ELF-1 (cell line): ENCODE measurements at regions not wholly inside any gene's neighbourhood (a gene's known extent, or its start where the extent isn't known, plus 50 kb on each side); places are given as distances from the start of the nearest gene placed in this dataset.

Experiments used
- DNase-seq: peaks from one replicate; pipeline ENCODE4 v3.0.0-alpha.2; 2016; ENCODE audit warnings: low read depth, low spot score

DNA sequence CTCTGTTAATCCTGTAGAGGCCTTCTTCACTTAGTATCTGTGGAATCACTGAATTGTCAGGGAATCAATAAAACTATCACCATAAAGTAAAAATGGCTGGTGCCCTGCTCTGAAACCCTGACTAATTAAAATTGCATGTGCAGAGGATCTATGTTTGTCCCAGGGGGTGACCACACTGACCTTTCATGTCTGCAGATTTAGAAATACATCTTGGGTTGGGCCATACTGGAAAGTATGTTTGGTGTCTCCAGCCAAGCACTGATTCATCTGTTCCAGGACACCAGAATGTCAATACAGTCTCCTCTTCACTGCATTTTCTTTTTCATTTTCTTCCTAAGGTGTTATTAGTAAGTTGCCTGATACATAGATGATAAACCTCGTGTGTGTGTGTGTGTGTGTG lies 490.9 kb upstream of the INTU start:
- no peak for DNase-seq

DNA sequence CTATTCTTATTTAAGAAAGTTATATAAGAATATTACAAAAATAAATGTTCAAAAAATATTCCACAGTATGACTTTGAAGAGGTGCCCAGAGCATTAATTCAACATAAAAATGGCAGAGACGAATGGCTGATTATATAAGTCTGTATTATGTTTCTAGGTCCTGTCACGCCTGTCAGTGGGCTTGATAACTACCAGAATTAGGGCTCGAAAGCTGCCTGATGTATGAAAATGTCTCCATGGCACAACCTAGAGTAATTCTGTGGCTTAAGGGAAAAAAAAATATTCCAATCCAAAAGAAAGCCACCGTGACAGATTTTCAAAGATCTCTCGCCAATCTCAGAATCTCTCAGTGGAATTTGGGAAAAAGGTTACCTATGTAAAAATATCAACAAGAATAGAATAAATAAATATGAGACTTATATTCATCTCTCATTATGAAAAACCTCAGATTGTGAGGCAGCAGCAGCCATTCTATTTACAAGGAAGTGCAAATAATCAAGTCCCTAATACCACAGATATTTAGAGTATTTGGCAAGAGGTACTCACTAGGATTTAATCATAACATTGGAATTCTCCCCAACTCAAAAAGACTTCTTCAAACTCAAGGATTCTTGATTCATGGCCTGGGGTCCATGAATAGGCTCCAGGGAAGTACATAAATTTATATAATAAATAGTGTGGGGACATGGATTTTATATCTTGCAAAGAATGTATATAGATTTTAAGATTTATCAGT lies 489.1 kb upstream of the INTU start:
- no peak for DNase-seq

DNA sequence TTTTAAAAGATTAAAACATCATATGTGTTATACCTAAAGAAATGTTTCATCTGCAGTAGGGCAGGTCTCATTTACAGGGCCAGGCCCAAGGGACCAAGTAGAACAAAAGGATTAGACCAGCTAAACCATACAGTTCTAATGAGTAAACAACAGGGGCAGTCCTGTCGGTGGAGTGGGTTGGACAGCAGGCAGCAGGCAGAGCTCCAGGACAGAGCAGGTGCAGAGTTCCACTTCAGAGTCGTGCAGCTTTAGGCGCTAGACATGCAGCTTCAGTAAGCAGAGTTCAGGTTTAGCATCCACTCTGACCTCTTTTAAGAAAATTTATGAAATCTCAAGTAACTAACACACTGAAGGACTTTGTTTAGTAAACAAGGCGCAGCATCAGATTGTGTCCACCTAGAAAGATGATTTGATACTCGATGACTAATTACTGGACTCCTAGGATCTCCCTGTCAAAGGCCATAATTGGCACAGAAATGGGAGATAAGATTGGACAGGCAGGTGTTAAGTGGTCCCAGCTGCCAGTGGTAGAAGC lies 487.7 kb upstream of the INTU start:
- DNase-seq, result no peak

DNA sequence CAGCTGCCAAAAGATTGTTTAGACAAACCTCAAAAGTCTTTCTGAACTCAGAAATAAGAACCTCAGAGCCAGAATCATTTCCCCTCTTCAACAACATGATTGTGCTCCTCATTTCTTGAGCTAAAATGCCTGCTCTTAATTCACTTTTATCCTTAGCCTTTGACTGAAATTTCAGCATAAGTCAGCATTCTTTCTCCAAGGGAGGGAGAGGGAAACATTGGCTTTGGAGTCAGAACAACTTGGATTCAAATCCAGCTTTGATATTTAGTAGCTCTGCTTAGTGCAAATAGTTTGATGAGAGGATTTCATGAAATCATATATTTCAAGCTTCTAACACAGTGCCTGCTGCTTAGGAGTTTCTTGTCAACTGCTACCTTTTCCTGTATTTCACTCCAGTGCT lies 484.6 kb upstream of the INTU start:
- DNase-seq, result no peak

DNA sequence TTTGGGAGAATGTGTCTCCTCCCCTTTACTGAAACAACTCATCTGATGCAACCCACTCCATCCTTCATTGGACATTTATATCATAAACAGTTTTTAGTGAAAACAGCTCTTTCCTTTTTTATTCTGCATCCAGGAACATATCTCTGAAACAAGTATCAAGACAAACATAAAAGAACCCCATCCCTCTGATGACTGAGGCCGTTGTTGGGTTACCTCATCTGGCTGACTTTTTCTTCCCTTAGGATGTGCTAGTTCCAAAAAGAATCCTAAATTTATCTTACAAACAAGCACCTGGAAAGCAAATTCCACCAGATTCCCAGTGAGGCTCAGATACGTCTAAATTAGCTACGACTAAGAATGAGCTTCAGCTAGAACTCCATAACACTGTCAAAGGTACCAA lies 483.7 kb upstream of the INTU start:
- no peak for DNase-seq

DNA sequence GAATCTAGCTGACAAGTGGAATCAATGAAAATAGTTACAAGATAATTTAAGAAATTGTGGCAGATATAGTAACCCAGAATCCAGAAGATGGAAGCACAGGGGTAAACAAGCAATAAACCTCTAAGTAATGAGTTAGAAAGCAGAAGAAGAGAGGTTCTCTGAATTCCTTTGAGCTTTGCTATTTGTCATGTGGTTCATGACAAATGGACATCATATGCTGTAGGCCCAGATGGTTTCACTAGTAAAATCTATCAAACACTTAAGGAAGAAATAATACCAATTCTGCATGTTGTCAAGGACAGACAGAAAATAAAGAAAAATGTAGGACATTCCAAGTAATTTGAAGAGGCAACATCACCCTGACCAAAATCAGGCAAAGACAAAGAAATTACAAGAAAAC lies 480.8 kb upstream of the INTU start:
- DNase-seq, result no peak

DNA sequence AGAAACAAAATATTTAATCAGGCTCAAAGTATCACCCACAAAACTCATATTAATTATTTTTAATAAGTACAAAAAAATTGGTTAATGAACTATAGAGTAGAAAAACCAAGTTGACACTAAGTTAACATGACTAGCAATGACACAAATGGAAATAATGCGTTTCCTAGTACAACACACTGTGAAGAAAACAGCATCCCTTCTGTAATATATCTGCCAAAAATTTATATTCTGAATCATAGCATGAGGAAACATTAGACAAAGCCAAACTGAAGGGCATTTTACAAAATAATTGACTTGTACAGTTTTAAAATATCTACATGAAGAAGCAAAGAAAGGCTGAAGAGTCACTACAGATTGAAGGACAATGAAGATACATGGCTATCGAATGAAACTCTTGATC lies 477.6 kb upstream of the INTU start:
- DNase-seq, result no peak

DNA sequence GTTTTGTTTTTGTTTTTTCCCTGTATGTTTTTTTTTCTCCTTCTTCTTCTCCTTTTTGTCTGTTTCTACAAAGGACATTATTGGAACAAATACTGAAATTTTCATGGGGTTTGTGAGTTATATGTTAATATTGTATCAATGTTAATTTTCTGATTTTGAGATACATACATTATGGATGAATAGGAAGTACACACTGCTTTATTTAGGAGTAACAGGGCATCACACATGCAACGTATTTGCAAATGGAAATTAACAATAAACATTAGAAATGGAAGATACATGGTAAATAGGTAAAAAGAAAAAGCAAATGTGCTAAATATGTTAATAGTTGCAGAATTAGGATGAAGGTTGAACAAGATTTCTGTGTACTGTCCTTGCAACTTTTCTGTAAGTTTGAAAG lies 477.2 kb upstream of the INTU start:
- DNase-seq, result no peak

DNA sequence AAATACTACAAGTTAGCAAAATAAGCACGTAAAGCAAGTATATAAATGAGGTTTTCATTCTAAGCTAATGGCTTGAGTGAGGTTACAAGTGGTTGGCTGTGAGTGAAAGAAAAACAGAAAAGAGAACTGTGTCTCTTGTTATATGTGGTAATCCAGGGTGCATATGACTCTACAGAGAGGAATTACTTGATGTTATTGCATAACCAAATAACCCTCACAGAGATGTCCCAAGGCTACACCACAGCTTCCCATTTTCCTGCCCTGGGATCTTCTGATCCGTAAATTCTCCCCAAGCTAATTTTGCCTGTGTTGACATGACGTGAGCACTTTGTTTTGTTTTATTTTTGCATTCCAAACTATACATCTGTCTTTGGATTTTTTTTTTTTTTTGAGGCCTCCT lies 470.0 kb upstream of the INTU start:
- no peak for DNase-seq

DNA sequence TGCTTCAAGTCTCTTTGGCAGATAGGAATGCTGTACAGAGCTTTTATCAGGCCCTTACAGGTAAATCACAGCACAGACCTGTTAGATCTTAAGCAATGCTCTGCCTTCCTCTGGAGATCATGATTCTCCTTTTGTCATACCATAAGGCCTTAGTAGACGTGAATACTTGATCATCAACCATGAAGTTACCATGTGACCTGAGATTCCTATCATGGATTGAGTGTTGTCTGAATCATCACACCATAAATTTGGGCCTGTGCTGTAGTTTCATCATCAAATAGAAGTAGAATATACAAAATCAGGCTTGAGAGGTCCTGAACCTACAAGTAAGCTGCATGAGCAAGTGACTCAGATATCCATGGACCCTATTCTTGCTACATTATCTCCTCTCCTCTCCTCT lies 466.8 kb upstream of the INTU start:
- DNase-seq, result no peak

DNA sequence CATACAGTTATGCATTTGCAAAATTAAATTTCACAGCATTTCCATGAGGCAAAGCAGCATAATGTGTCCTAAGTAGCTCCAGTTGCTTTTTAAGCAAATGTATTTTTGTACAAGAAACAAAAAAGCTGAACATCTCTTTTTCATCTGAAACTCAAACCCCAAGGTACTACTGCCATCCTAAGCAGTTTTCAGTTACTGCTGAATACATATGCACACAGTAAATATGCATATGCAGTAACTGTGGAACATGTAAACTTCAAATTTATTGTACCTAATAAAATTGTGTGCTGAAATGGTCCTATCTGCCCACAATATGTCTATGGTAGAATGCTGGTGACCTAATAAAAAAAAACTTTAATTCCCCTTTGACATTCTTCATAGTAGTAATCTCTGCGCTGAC lies 458.6 kb upstream of the INTU start:
- no peak for DNase-seq

DNA sequence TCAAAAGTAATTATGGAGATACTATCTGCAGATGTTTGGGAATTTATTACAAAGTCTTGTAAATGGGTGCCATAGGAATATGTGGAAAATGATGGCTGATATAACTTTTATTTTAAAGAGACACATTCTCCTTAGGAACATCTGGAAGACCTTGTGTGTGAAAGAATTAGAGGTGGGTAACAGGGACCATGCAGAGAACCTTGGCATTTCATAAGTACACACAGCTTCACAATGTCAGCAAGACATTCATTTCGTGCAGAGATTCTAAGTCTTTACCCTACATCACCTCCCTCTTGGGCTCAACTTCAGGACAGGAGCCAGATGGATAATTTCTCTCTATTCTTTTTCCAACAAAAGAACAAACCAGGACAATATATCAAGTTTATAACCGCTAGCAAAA lies 458.1 kb upstream of the INTU start:
- no peak for DNase-seq

DNA sequence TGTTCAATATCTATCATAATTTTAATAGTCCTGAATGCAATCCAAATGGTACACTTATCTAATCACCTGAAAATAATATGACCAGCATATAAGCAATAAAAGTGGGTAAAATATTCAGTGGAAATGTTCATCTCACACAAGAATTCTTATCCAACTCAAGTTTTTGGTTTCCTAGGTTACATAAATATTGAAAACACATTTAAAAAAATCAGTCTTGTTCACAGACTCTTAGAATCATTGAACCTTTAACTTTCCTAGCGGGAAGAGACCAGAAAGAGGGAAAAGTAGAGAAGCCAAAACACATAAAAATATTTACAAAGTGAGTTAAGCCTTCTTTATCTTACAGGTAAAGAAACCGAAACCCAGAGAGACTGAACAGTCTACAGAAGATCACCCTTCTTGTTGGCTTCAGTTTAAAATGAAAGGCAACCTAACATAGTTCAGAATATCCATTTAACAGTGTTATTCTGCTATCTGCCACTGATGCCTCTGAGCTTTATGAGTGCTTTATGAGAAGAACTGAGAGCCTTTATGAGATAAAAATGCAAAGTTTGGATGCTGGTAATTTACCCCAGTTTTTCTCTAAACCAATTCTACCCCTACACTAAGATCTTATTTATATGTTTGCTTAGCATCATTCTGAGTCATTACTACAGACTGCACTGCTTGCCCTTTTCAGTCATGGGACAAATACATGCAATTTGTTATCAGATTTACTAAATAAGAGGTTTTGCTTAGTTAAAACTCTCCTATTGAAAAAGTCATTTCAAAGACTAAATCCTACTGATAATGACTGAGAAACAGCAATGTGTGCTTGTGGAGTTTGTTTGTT lies 453.3 kb upstream of the INTU start:
- DNase-seq, result no peak

DNA sequence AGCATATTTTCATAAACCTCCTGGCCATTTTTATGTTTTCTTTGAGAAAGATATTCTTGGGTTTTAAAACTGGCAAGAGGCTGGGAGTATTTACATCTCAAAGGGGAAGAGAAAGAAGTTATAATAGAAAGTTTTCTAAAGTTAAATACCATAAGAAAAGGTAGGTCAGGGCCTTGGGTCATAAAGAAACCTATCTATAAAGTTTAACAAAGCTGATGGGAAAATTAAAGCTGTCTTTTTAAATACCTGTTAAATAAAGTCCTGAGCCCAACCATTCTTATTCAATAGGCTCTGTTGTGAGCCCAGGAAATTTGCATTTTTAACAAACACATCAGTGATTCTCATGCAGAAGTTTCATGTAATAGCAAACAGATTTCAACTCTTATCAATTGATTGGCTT lies 451.8 kb upstream of the INTU start:
- DNase-seq, result no peak

DNA sequence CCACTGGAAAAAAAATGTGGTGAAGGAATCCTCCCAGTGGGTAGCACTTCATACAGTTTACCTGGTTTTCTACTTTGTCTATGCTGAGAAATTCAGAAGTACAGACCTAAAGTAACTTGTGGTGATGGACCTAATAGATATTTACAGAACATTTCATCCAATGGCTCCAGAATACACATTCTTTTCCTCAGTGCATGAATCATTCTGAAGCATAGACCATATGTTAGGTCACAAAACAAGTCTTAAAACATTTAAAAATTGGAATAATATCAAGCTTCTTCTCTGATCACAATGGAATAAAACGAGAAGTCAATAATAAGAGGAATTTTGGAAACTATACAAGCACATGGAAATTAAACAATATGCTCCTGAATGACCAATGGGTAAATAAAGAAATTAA lies 450.1 kb upstream of the INTU start:
- no peak for DNase-seq

DNA sequence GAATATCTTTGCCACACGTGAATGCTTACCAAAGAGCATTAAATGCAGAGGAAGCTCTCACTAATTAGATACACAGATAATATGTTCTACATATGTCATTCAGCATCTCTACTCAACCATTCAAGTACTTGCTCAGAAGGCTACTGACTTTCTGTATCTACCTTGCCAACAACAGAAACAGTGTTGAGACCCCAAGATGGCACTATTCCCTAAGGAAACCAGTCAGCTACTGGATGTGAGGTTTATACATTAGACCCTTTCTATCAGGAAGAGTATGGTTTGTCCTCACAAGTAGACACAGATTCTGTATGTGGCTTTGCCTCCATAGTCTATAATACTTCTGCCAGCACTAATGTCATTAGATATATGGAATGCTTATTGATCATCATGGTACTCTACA lies 443.9 kb upstream of the INTU start:
- no peak for DNase-seq

DNA sequence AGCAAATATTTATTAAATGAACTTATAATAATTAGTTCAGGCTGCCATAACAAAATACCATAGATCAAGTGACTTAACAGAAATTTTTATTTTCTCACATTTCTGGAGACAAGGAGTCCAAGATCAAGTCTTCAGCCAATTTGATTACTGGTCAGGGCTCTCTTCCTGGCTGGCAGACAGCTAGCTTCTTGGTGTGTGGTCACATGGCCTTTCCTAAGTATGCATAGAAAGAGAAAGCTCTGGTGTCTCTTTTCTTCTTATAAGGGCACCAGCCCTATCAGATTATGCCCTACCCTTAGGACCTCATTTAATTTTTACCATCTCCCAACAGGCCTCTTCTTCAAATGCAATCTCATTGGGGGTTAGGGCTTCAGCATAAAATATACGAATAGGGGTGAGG lies 438.5 kb upstream of the INTU start:
- no peak for DNase-seq

DNA sequence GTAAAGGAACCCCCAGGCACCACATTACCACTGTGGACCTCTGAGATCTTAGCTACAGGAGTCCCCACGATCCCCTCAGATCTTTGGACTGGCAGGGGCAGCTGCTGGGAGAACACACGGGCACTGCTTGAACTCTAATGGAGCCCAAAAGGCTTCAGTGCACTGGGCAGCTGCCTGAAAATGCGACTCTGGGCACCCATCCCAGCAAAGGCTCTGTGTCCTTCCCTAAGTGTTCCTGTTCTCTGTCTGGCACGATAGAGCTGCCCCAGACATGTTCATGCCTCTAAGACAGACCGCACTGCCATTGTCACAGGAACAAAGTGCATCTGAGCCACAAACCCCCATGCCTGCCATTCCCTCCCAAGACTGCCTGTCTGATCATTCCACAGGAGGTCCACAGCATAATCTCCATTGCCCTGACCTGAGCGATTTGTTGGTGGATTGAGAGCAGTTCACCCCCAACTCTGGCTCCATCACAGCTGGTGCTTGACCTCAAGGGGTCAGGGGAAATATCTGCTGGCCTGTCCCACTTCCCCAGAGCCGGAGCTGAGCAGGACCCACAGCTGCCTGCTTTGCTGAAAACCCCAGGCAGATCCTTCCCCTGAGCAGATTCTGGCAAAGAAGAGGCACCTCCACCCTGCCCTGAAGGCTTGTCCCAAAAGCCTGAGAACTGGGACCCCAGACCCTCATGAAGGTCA lies 436.0 kb upstream of the INTU start:
- DNase-seq, result no peak

DNA sequence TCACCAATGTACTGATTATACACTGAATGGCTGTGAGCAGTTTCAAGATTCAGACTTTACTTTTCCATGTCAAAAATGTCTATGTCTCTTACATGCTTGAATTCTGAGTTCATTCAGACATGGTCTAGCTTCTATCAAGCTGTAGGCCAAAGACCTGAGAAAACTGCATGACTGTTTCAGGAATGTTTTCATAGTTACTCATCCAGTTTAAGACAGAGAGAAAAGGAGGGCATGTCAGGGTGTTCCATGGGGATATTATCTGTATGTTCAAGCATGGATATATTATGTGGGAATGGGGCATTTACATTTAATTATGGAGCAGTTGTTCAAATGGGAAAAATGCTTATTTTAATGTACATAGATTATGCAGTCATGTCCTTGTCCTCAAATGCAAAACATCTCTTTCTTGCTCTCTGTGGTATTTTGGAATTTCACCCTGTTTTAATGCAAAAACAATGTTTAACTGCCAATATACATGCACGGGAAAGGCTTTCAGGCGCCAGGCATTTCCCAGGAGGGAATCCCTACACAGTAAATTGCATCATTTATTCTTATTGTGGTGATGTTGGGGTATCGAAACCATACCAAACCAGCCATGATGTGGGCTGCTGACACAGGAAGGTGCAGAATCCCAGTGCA lies 429.1 kb upstream of the INTU start:
- DNase-seq, result no peak

DNA sequence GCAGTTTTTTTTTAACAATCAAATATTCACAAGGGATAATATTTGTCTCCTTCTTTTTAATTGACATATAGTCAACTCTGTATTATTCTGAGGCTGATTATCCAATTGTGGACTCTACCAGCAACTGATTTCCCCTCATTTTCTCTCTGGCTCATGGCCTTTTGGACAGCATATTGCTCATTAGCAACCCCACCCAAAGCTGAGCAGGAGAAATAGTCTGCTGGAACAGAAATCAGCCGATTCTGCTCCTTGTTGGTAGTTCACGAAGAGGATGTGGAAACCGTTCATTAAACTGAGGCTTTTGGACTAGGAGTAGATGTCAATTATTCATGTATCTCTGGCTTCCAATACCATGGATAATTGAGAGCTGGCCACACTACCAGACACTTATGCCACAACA lies 428.4 kb upstream of the INTU start:
- DNase-seq, result no peak

DNA sequence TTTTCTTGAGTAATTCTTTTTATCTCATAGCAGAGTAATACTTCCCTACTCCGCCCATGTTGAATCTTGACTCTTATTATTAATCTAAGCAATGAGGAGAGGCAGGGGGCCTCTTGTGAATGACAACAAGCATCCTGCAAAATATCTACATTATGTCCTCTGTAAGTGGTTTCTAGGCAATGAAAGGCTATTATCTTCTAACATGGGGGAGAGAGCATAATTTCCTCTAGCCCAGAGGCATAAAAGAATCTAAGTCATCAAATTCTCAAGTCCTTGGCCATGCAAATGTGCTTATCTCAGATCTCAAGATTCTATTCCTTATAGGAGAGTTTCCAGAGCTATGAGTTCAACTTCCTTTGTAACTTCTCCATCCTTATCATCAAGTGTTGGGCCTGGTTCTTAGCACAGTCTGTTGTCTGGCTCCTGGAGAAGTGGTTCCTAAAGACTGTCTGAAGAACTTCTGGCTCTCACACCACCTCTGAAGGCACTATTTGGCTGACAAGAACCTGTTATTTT lies 423.1 kb upstream of the INTU start:
- no peak for DNase-seq
